Lower leg skin (tissue), 3 donors: ENCODE measurements at regions not wholly inside any gene's neighbourhood (a gene's known extent, or its start where the extent isn't known, plus 50 kb on each side); places are given as distances from the start of the nearest gene placed in this dataset.

Experiments
- POLR2A ChIP-seq, 2 donors: fragments of 450-650 bp; IDR thresholded peaks; one replicate each; pipeline ENCODE4 v1.6.1; 2016 to 2017; ENCODE audit warnings: antibody characterized with exemption in 2 of 2, mild to moderate bottlenecking in 1 of 2, moderate library complexity in 1 of 2
- TF ChIP-seq, protein P1 (sequence below), 3 donors: fragments of 450-650 bp; IDR thresholded peaks; one replicate each; pipeline ENCODE4 v1.5.1; 2016; ENCODE audit warnings: antibody characterized with exemption in 3 of 3, mild to moderate bottlenecking in 3 of 3, moderate library complexity in 2 of 3

DNA sequence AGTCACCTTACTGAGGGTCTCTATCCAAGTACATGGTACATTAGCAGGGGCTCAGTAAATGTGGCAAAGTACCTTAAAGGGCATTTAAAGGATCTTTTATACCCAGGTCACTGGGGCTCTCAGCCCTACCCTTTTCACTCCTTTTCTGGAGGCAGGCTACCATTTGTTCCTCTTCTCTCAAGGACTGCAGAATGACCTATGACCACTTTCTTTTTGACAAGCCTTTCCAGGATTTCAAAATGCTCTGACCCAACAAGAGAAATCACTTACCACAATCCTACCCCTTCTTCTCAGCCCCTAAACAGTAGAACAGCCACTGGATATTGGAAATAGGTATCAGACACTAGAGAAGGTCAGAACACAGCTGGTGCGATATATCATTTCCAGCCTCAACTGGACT is 221.8 kb upstream of the TPRG1 start:
- TF ChIP-seq, protein P1, sequence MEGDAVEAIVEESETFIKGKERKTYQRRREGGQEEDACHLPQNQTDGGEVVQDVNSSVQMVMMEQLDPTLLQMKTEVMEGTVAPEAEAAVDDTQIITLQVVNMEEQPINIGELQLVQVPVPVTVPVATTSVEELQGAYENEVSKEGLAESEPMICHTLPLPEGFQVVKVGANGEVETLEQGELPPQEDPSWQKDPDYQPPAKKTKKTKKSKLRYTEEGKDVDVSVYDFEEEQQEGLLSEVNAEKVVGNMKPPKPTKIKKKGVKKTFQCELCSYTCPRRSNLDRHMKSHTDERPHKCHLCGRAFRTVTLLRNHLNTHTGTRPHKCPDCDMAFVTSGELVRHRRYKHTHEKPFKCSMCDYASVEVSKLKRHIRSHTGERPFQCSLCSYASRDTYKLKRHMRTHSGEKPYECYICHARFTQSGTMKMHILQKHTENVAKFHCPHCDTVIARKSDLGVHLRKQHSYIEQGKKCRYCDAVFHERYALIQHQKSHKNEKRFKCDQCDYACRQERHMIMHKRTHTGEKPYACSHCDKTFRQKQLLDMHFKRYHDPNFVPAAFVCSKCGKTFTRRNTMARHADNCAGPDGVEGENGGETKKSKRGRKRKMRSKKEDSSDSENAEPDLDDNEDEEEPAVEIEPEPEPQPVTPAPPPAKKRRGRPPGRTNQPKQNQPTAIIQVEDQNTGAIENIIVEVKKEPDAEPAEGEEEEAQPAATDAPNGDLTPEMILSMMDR (IDR thresholded peaks at IDR 0.05): no peak
- no peak for TF ChIP-seq POLR2A (IDR thresholded peaks at IDR 0.05)
